ENCODE measurements at regions not wholly inside any gene's neighbourhood (a gene's known extent, or its start where the extent isn't known, plus 50 kb on each side); places are given as distances from the start of the nearest gene placed in this dataset.

DNA sequence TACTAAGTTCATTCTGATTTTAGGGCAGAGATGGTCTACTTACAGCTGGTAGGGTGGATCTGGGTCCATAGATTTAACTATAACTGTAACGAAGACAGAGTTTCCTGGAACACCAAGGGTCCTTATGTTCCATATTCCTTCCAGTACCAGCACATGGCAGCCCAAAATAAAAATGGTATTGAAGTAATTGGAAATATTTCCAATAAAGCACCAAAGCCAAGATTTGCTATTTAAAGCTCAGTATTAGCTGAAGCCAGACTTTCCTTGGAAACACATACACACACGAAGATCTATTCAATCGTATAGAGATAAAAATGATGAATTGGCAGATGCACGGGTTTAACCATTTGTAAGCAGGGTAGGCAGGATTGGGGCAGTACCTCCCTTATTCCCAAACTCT lies 289.1 kb upstream of the SORCS1 start:
- Histone ChIP-seq H3K9me3 (ENCODE audit: low read length) (no peaks in the 10 kb centered on the region), H3K27ac (ENCODE audit: low read length) (no peak overlapping the region), H3K79me2 (replicated peaks; ENCODE audit: insufficient read depth, low read length) (no peaks in the 10 kb centered on the region), H3K27me3 (ENCODE audit: insufficient read depth, low read depth, low read length) (no peaks in the 10 kb centered on the region), H3K9ac (ENCODE audit: low read length) (no peak overlapping the region), H3K4me2 (ENCODE audit: low read length) (no peak overlapping the region), H3K9me2 (ENCODE audit: insufficient read depth, low read length) (no peaks in the 10 kb centered on the region), H4K20me1 (ENCODE audit: insufficient read depth) (no peaks in the 10 kb centered on the region), H3F3A (ENCODE audit: insufficient read depth, low read length, poor library complexity, severe bottlenecking) (no peaks in the 10 kb centered on the region), H2AFZ (ENCODE audit: low read depth, low read length) (no peak overlapping the region), H3K36me3 (ENCODE audit: insufficient read depth, low read length) (no peaks in the 10 kb centered on the region), H3K4me3 (ENCODE audit: low read length) (no peak overlapping the region)
- TF ChIP-seq, protein P1, sequence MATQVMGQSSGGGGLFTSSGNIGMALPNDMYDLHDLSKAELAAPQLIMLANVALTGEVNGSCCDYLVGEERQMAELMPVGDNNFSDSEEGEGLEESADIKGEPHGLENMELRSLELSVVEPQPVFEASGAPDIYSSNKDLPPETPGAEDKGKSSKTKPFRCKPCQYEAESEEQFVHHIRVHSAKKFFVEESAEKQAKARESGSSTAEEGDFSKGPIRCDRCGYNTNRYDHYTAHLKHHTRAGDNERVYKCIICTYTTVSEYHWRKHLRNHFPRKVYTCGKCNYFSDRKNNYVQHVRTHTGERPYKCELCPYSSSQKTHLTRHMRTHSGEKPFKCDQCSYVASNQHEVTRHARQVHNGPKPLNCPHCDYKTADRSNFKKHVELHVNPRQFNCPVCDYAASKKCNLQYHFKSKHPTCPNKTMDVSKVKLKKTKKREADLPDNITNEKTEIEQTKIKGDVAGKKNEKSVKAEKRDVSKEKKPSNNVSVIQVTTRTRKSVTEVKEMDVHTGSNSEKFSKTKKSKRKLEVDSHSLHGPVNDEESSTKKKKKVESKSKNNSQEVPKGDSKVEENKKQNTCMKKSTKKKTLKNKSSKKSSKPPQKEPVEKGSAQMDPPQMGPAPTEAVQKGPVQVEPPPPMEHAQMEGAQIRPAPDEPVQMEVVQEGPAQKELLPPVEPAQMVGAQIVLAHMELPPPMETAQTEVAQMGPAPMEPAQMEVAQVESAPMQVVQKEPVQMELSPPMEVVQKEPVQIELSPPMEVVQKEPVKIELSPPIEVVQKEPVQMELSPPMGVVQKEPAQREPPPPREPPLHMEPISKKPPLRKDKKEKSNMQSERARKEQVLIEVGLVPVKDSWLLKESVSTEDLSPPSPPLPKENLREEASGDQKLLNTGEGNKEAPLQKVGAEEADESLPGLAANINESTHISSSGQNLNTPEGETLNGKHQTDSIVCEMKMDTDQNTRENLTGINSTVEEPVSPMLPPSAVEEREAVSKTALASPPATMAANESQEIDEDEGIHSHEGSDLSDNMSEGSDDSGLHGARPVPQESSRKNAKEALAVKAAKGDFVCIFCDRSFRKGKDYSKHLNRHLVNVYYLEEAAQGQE (IDR thresholded peaks at IDR 0.05; ENCODE audit: borderline replicate concordance), result no peak
- no peak for TF ChIP-seq EZH2 (IDR thresholded peaks at IDR 0.05; ENCODE audit: borderline replicate concordance, insufficient read depth, low read length, poor library complexity, severe bottlenecking)
- no peak for TF ChIP-seq POLR2AphosphoS5 (IDR thresholded peaks at IDR 0.05)
- no peak for TF ChIP-seq MXI1 (conservative IDR thresholded peaks at IDR 0.05; ENCODE audit: poor library complexity, severe bottlenecking)
- TF ChIP-seq, protein P2, sequence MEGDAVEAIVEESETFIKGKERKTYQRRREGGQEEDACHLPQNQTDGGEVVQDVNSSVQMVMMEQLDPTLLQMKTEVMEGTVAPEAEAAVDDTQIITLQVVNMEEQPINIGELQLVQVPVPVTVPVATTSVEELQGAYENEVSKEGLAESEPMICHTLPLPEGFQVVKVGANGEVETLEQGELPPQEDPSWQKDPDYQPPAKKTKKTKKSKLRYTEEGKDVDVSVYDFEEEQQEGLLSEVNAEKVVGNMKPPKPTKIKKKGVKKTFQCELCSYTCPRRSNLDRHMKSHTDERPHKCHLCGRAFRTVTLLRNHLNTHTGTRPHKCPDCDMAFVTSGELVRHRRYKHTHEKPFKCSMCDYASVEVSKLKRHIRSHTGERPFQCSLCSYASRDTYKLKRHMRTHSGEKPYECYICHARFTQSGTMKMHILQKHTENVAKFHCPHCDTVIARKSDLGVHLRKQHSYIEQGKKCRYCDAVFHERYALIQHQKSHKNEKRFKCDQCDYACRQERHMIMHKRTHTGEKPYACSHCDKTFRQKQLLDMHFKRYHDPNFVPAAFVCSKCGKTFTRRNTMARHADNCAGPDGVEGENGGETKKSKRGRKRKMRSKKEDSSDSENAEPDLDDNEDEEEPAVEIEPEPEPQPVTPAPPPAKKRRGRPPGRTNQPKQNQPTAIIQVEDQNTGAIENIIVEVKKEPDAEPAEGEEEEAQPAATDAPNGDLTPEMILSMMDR (IDR thresholded peaks at IDR 0.05; ENCODE audit: poor library complexity, severe bottlenecking), result no peak
- TF ChIP-seq RAD21 (conservative IDR thresholded peaks at IDR 0.05), result no peak
- TF ChIP-seq TAF1 (IDR thresholded peaks at IDR 0.05; ENCODE audit: low read depth), result no peak

DNA sequence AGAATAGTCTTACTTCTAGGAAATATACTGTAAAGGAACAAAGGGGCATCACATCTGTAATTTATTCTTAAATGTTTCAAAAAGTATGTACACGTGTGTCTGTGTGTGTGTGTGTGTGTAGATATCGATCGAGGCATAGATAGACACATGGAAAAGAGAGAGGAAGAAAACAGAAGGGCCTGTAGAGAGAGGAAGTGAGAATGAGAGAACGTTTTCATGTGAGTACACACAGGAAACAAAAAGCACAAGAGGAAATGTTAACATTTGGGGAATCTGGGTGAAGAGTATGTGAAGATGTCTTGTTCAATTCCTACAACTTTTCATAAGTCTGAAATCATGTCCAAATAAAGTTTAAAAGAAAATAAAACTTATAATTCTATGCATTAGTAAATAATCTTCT lies 286.5 kb upstream of the SORCS1 start:
- no peak for TF ChIP-seq MXI1 (conservative IDR thresholded peaks at IDR 0.05; ENCODE audit: poor library complexity, severe bottlenecking)
- H3K4me3 ChIP-seq (ENCODE audit: low read length), result no peak overlapping the region

DNA sequence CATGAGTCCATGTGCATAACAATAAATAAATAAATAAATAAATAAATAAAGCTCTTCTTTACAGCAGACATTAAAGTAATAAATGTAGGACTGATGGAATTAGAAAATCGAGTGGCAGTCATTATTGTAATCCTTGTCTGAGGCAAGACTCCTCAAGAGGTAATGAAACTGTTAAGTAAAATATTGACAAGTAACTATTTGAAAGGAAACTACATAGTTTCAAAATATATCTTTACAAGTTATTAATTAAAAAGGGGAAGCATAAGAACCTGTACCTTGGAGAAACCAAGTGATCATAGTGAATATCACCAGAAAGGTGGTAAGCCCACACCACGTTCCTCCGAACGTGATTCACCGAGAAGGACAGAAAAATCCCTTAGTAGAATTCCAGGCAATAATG lies 285.6 kb upstream of the SORCS1 start:
- H3K27me3 ChIP-seq (ENCODE audit: insufficient read depth, low read depth, low read length), result no peaks in the 10 kb centered on the region
- no peaks in the 10 kb centered on the region for H3K9me2 ChIP-seq (ENCODE audit: insufficient read depth, low read length)
- H3K36me3 ChIP-seq (ENCODE audit: insufficient read depth, low read length), result no peaks in the 10 kb centered on the region
- H3K9me3 ChIP-seq (ENCODE audit: low read length), result no peaks in the 10 kb centered on the region
- H3K4me2 ChIP-seq (ENCODE audit: low read length), result no peak overlapping the region
- TF ChIP-seq RAD21 (conservative IDR thresholded peaks at IDR 0.05), result no peak
- no peak for TF ChIP-seq EZH2 (IDR thresholded peaks at IDR 0.05; ENCODE audit: borderline replicate concordance, insufficient read depth, low read length, poor library complexity, severe bottlenecking)
- TF ChIP-seq POLR2AphosphoS5 (IDR thresholded peaks at IDR 0.05), result no peak
- TF ChIP-seq MXI1 (conservative IDR thresholded peaks at IDR 0.05; ENCODE audit: poor library complexity, severe bottlenecking), result no peak
- TF ChIP-seq, protein P1 (IDR thresholded peaks at IDR 0.05; ENCODE audit: borderline replicate concordance), result no peak
- TF ChIP-seq, protein P2 (IDR thresholded peaks at IDR 0.05; ENCODE audit: poor library complexity, severe bottlenecking), result no peak
- TF ChIP-seq TAF1 (IDR thresholded peaks at IDR 0.05; ENCODE audit: low read depth), result no peak
- TF ChIP-seq SMC3 (conservative IDR thresholded peaks at IDR 0.05; ENCODE audit: poor library complexity), result no peak
- TF ChIP-seq EP300 (conservative IDR thresholded peaks at IDR 0.05; ENCODE audit: poor library complexity, severe bottlenecking), result no peak
- H3K4me3 ChIP-seq (ENCODE audit: low read length), result no peak overlapping the region
- H3K79me2 ChIP-seq (replicated peaks; ENCODE audit: insufficient read depth, low read length), result no peaks in the 10 kb centered on the region
- H2AFZ ChIP-seq (ENCODE audit: low read depth, low read length), result no peak overlapping the region
- no peak overlapping the region for H3K9ac ChIP-seq (ENCODE audit: low read length)
- no peaks in the 10 kb centered on the region for H4K20me1 ChIP-seq (ENCODE audit: insufficient read depth)
- no peak overlapping the region for H3K27ac ChIP-seq (ENCODE audit: low read length)
- no peaks in the 10 kb centered on the region for H3F3A ChIP-seq (ENCODE audit: insufficient read depth, low read length, poor library complexity, severe bottlenecking)

More for the DNA sequence above, 286.5 kb upstream of the SORCS1 start:
- no peaks in the 10 kb centered on the region for H3K9me3 ChIP-seq (ENCODE audit: low read length)
- no peaks in the 10 kb centered on the region for H3F3A ChIP-seq (ENCODE audit: insufficient read depth, low read length, poor library complexity, severe bottlenecking)
- no peak overlapping the region for H2AFZ ChIP-seq (ENCODE audit: low read depth, low read length)
- H3K36me3 ChIP-seq (ENCODE audit: insufficient read depth, low read length), result no peaks in the 10 kb centered on the region
- H3K4me2 ChIP-seq (ENCODE audit: low read length), result no peak overlapping the region
- H3K9me2 ChIP-seq (ENCODE audit: insufficient read depth, low read length), result no peaks in the 10 kb centered on the region
- no peaks in the 10 kb centered on the region for H3K27me3 ChIP-seq (ENCODE audit: insufficient read depth, low read depth, low read length)
- H4K20me1 ChIP-seq (ENCODE audit: insufficient read depth), result no peaks in the 10 kb centered on the region
- H3K27ac ChIP-seq (ENCODE audit: low read length), result no peak overlapping the region
- H3K79me2 ChIP-seq (replicated peaks; ENCODE audit: insufficient read depth, low read length), result no peaks in the 10 kb centered on the region
- no peak overlapping the region for H3K9ac ChIP-seq (ENCODE audit: low read length)
